ENCODE measurements at regions not wholly inside any gene's neighbourhood (a gene's known extent, or its start where the extent isn't known, plus 50 kb on each side); places are given as distances from the start of the nearest gene placed in this dataset.

DNA sequence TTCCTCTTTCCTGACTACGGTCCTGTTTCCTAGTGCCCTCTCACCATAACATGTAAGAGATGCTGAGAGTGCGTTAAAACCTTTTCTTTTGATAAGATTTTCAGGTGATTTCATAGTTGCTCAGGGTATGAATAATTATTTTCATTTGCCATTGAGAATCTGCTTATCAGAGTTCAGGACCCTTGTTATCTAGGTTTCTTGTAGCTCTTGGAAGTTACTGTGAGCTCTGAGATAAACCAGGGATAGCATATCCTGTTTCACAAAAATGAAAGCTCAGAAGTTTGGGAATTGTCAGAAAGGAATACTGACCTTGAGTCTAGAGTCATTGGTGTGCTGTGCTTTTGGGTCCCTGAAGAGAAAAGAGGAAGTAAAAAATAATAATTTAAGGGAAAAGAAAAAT lies 76.8 kb upstream of the PRKG1 start:
- H3K9me3 ChIP-seq (ENCODE audit: control insufficient read depth, low read length): no peaks in the 10 kb centered on the region
- no peak overlapping the region for H3K4me3 ChIP-seq (ENCODE audit: insufficient read depth, low read depth, low read length)
- 98 to 100% methylated on average over 2 of the region's 2 CpGs for WGBS, 2 experiments
- H3K36me3 ChIP-seq (ENCODE audit: control insufficient read depth, insufficient read depth, low read length): no peaks in the 10 kb centered on the region
- no peak overlapping the region for H3K27ac ChIP-seq (ENCODE audit: insufficient read depth, low read depth, low read length, poor library complexity, severe bottlenecking)
- H3K27me3 ChIP-seq (ENCODE audit: control insufficient read depth, insufficient read depth, low read length, poor library complexity, severe bottlenecking): peaks cover 16% of the 10 kb centered on the region
- peaks cover 9% of the 10 kb centered on the region for H3K4me1 ChIP-seq (ENCODE audit: control insufficient read depth, insufficient read depth, low read length)

DNA sequence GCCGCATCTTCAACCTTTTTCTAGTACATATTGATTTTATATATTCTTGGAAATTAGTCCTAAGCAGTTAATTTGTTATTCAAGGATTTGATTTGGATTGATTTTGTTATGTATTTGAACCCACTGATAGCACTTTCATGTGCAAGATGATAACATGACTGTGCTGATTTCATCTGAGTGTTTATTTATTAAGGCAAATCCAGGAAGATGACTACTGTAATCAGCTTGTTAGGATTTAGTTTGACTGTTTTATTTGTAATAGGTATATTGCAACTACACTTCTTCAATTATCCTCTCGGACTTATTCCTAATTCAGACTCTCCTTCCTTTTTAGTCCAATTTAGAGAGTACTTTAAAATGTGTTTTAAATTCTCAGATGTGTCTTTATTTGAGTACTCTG lies 75.1 kb upstream of the PRKG1 start:
- WGBS, 2 experiments: 71% methylated on average over 1 of the region's 2 CpGs; no CpG with 5 or more reads in 1 of the 2 experiments
- H3K27me3 ChIP-seq (ENCODE audit: control insufficient read depth, insufficient read depth, low read length, poor library complexity, severe bottlenecking): no peaks in the 10 kb centered on the region
- H3K9me3 ChIP-seq (ENCODE audit: control insufficient read depth, low read length): no peaks in the 10 kb centered on the region
- H3K27ac ChIP-seq (ENCODE audit: insufficient read depth, low read depth, low read length, poor library complexity, severe bottlenecking): no peak overlapping the region
- no peak overlapping the region for H3K4me3 ChIP-seq (ENCODE audit: insufficient read depth, low read depth, low read length)
- H3K36me3 ChIP-seq (ENCODE audit: control insufficient read depth, insufficient read depth, low read length): no peaks in the 10 kb centered on the region
- H3K4me1 ChIP-seq (ENCODE audit: control insufficient read depth, insufficient read depth, low read length): no peaks in the 10 kb centered on the region

DNA sequence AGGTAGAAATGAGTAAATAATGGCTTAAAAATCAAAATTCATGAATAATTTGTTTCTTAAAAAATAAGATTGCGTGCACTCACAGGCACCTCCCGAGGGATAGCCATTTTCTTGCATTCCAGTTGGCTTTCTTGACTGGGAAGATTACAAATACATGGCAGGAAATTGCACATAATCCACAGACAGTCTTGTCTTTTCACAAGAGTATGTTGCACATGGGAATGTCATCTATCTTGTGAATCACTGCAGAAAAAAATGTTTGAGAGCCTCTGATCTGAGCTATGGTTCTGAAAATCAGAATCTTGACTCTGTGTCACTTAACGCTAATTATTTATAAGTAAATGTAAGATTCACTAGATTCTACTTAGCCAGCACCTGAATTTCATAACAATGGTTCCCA lies 74.1 kb upstream of the PRKG1 start:
- WGBS, 2 experiments: 91 to 93% methylated on average over 2 to 3 of the region's 3 CpGs
- H3K4me3 ChIP-seq (ENCODE audit: insufficient read depth, low read depth, low read length): no peak overlapping the region
- H3K36me3 ChIP-seq (ENCODE audit: control insufficient read depth, insufficient read depth, low read length): no peaks in the 10 kb centered on the region
- no peaks in the 10 kb centered on the region for H3K9me3 ChIP-seq (ENCODE audit: control insufficient read depth, low read length)
- no peak overlapping the region for H3K27ac ChIP-seq (ENCODE audit: insufficient read depth, low read depth, low read length, poor library complexity, severe bottlenecking)
- no peaks in the 10 kb centered on the region for H3K27me3 ChIP-seq (ENCODE audit: control insufficient read depth, insufficient read depth, low read length, poor library complexity, severe bottlenecking)
- H3K4me1 ChIP-seq (ENCODE audit: control insufficient read depth, insufficient read depth, low read length): no peaks in the 10 kb centered on the region

DNA sequence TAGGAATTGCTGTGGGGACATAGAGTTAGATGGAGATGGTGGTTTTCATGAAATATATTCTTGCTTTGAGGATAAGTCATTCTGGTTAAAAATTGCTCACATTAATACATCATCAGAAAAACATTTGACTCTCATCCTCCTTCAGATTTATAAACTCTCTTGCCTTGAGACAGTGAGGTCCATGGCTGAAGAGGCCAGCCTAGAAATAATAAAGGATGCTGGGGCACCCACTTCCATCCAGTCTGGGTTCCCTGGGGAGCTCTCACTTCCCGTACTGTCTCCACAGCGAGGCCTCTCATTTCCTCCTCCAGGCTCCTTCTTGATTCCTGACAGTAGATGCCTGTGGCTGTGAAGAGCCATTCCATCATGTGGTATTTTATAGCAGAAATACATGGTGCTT lies 73.3 kb upstream of the PRKG1 start:
- 83 to 87% methylated on average over 2 of the region's 2 CpGs for WGBS, 2 experiments
- H3K9me3 ChIP-seq (ENCODE audit: control insufficient read depth, low read length): no peaks in the 10 kb centered on the region
- no peaks in the 10 kb centered on the region for H3K36me3 ChIP-seq (ENCODE audit: control insufficient read depth, insufficient read depth, low read length)
- no peak overlapping the region for H3K27ac ChIP-seq (ENCODE audit: insufficient read depth, low read depth, low read length, poor library complexity, severe bottlenecking)
- H3K4me3 ChIP-seq (ENCODE audit: insufficient read depth, low read depth, low read length): no peak overlapping the region
- no peaks in the 10 kb centered on the region for H3K4me1 ChIP-seq (ENCODE audit: control insufficient read depth, insufficient read depth, low read length)
- H3K27me3 ChIP-seq (ENCODE audit: control insufficient read depth, insufficient read depth, low read length, poor library complexity, severe bottlenecking): no peaks in the 10 kb centered on the region

DNA sequence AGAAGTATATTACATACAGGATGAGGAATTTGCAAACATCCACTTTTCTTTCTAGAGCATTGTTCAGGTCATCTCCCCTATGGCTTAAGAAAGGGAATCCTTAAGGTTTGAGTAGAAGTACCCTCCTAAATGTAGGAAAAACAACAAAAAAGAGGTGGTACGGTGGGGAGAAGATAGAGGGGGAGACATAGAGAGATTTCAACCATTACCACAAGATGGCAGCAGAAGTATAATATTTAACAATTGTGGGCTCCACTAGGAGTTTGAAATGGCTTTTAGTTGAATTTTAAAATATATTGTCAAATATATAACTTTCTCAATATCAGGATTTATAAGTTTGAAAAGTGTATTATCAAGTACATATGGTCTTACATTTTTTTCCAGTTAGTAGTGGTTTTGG lies 72.7 kb upstream of the PRKG1 start:
- no peaks in the 10 kb centered on the region for H3K36me3 ChIP-seq (ENCODE audit: control insufficient read depth, insufficient read depth, low read length)
- no peak overlapping the region for H3K4me3 ChIP-seq (ENCODE audit: insufficient read depth, low read depth, low read length)
- H3K4me1 ChIP-seq (ENCODE audit: control insufficient read depth, insufficient read depth, low read length): no peaks in the 10 kb centered on the region
- WGBS, 2 experiments: 0% methylated on average over 1 of the region's 1 CpG; no CpG with 5 or more reads in 1 of the 2 experiments
- H3K9me3 ChIP-seq (ENCODE audit: control insufficient read depth, low read length): no peaks in the 10 kb centered on the region
- no peaks in the 10 kb centered on the region for H3K27me3 ChIP-seq (ENCODE audit: control insufficient read depth, insufficient read depth, low read length, poor library complexity, severe bottlenecking)
- no peak overlapping the region for H3K27ac ChIP-seq (ENCODE audit: insufficient read depth, low read depth, low read length, poor library complexity, severe bottlenecking)

DNA sequence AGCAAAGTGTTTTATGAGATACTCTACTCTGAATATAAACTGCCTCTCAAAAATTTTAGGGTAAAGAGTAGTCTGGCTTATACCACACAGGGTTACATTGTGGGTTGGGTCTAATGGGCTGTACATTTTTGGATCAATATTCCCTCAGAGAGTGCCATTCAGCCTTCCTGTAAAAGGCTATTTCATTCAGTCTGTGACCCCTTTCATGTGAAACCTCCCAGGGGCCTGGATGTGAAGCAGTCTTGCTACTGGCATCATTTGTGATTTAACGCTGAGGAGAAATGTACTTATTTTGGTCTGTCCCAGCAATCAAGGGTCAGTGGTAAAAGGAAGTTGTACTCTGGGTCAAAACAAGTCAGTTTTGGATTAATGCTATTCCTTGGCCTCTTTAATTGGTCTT lies 71.8 kb upstream of the PRKG1 start:
- 91 to 100% methylated on average over 1 of the region's 1 CpG for WGBS, 2 experiments
- Histone ChIP-seq H3K4me1 (ENCODE audit: control insufficient read depth, insufficient read depth, low read length) (no peaks in the 10 kb centered on the region), H3K27ac (ENCODE audit: insufficient read depth, low read depth, low read length, poor library complexity, severe bottlenecking) (no peak overlapping the region), H3K4me3 (ENCODE audit: insufficient read depth, low read depth, low read length) (no peak overlapping the region), H3K9me3 (ENCODE audit: control insufficient read depth, low read length) (no peaks in the 10 kb centered on the region), H3K27me3 (ENCODE audit: control insufficient read depth, insufficient read depth, low read length, poor library complexity, severe bottlenecking) (no peaks in the 10 kb centered on the region), H3K36me3 (ENCODE audit: control insufficient read depth, insufficient read depth, low read length) (no peaks in the 10 kb centered on the region)

DNA sequence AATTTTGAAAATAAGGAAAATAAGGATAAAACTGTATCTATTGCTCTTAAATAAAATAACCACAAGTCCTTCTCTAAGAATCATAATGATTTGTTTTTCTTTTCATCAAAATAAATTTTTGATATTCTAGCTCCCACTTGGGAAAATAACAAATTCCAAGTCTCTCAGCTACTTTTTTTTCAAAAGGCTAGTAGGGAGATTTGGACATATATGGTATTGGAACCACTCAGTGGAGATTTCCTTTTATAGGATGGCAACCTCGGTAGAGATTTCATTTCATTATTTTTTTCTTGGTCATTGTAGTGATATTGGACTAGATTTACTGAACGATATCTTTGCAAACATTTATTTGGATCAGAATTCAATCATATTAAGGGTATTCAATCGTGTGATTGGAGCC lies 69.5 kb upstream of the PRKG1 start:
- Histone ChIP-seq H3K4me1 (ENCODE audit: control insufficient read depth, insufficient read depth, low read length) (no peaks in the 10 kb centered on the region), H3K9me3 (ENCODE audit: control insufficient read depth, low read length) (no peaks in the 10 kb centered on the region), H3K4me3 (ENCODE audit: insufficient read depth, low read depth, low read length) (no peak overlapping the region), H3K36me3 (ENCODE audit: control insufficient read depth, insufficient read depth, low read length) (no peaks in the 10 kb centered on the region), H3K27me3 (ENCODE audit: control insufficient read depth, insufficient read depth, low read length, poor library complexity, severe bottlenecking) (no peaks in the 10 kb centered on the region), H3K27ac (ENCODE audit: insufficient read depth, low read depth, low read length, poor library complexity, severe bottlenecking) (no peak overlapping the region)
- 93 to 100% methylated on average over 2 to 3 of the region's 3 CpGs for WGBS, 2 experiments

DNA sequence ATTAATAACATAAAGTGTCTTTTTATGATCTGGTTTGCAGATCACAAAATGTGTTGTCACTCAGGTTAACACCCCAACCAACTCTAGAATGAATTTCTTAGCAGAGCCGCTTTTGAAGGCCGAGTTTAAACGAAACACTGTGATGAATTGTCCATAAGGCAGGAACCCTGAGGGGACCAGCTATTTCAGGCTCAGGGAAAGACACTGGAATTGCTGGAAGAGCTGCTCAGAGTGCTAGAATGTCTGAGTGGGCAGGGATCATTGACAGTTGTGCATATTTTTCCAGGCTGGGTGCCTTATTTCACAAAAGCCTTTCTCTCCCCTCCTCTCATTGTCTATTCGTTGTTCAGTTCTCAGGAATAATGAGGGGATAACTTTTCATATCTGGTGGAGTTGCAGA lies 68.7 kb upstream of the PRKG1 start:
- H3K9me3 ChIP-seq (ENCODE audit: control insufficient read depth, low read length): no peaks in the 10 kb centered on the region
- no peaks in the 10 kb centered on the region for H3K27me3 ChIP-seq (ENCODE audit: control insufficient read depth, insufficient read depth, low read length, poor library complexity, severe bottlenecking)
- H3K4me1 ChIP-seq (ENCODE audit: control insufficient read depth, insufficient read depth, low read length): no peaks in the 10 kb centered on the region
- H3K36me3 ChIP-seq (ENCODE audit: control insufficient read depth, insufficient read depth, low read length): no peaks in the 10 kb centered on the region
- H3K4me3 ChIP-seq (ENCODE audit: insufficient read depth, low read depth, low read length): no peak overlapping the region
- no peak overlapping the region for H3K27ac ChIP-seq (ENCODE audit: insufficient read depth, low read depth, low read length, poor library complexity, severe bottlenecking)
- WGBS, 2 experiments: 83 to 85% methylated on average over 3 to 4 of the region's 4 CpGs

DNA sequence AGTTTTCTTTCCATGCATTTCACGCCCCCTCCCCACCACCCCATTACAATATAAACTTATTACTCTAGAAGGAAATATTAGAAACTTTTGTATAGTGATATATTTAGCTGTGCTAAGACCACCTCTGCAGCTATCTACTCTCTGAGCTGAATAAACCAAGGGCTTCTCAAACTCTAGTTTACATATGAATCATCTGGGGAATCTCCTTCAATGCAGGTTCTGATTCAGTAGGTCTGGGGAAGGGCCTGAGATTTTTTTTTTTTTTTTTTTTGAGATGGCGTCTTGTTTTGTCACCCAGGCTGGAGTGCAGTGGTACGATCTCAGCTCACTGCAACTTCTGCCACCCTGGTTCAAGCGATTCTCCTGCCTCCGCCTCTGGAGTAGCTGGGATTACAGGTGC lies 67.6 kb upstream of the PRKG1 start:
- Histone ChIP-seq H3K4me1 (ENCODE audit: control insufficient read depth, insufficient read depth, low read length) (no peaks in the 10 kb centered on the region), H3K36me3 (ENCODE audit: control insufficient read depth, insufficient read depth, low read length) (no peaks in the 10 kb centered on the region), H3K4me3 (ENCODE audit: insufficient read depth, low read depth, low read length) (no peak overlapping the region), H3K9me3 (ENCODE audit: control insufficient read depth, low read length) (no peaks in the 10 kb centered on the region), H3K27ac (ENCODE audit: insufficient read depth, low read depth, low read length, poor library complexity, severe bottlenecking) (no peak overlapping the region), H3K27me3 (ENCODE audit: control insufficient read depth, insufficient read depth, low read length, poor library complexity, severe bottlenecking) (no peaks in the 10 kb centered on the region)
- WGBS, 2 experiments: 82 to 83% methylated on average over 4 of the region's 5 CpGs

DNA sequence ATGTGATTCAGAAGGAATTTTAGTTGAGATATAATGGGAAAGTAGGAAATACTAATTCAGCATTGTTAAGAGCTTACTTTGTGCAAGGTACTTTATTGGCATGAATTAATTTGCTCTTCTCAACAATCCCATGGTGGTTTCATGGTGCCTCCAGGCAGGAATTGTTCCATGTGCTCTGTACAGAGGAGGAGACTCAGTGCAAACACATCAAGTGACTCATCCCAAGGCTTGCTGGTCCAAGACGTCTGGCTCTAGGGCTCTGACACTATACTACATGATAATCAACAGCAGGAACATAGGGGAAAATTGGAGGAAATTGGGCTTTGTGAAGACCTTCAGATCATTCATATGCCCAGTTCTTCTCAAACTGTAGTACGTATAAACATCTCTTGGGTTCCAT lies 66.5 kb upstream of the PRKG1 start:
- Histone ChIP-seq H3K9me3 (ENCODE audit: control insufficient read depth, low read length) (no peaks in the 10 kb centered on the region), H3K4me3 (ENCODE audit: insufficient read depth, low read depth, low read length) (no peak overlapping the region), H3K36me3 (ENCODE audit: control insufficient read depth, insufficient read depth, low read length) (no peaks in the 10 kb centered on the region), H3K27ac (ENCODE audit: insufficient read depth, low read depth, low read length, poor library complexity, severe bottlenecking) (no peak overlapping the region), H3K4me1 (ENCODE audit: control insufficient read depth, insufficient read depth, low read length) (no peaks in the 10 kb centered on the region), H3K27me3 (ENCODE audit: control insufficient read depth, insufficient read depth, low read length, poor library complexity, severe bottlenecking) (no peaks in the 10 kb centered on the region)
- 89 to 100% methylated on average over 2 of the region's 2 CpGs for WGBS, 2 experiments

DNA sequence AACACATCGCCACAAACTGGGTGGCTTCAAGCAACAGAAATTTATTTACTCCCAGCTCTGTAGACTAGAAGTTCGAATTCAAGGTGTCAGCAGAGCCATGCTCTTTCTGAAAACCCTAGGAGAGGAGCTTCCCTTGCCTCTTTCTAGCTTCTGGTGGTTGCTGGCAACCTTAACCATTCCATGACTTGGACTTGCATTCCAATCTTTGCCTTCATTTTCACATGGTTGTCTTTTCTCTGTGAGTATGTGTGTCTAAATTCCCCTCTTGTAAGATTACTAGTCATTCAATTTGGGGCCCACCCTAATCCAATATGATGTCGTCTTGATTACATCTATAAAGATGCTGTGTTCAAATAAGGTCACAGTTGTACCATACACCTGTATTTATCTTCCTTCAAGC lies 65.9 kb upstream of the PRKG1 start:
- no peaks in the 10 kb centered on the region for H3K27me3 ChIP-seq (ENCODE audit: control insufficient read depth, insufficient read depth, low read length, poor library complexity, severe bottlenecking)
- no peaks in the 10 kb centered on the region for H3K9me3 ChIP-seq (ENCODE audit: control insufficient read depth, low read length)
- WGBS, 2 experiments: 96% methylated on average over 3 of the region's 3 CpGs
- no peak overlapping the region for H3K27ac ChIP-seq (ENCODE audit: insufficient read depth, low read depth, low read length, poor library complexity, severe bottlenecking)
- no peaks in the 10 kb centered on the region for H3K4me1 ChIP-seq (ENCODE audit: control insufficient read depth, insufficient read depth, low read length)
- no peak overlapping the region for H3K4me3 ChIP-seq (ENCODE audit: insufficient read depth, low read depth, low read length)
- H3K36me3 ChIP-seq (ENCODE audit: control insufficient read depth, insufficient read depth, low read length): no peaks in the 10 kb centered on the region

Data from ectodermal cell (in vitro differentiated cells).